Lower leg skin (tissue), 4 donors: ENCODE measurements at regions not wholly inside any gene's neighbourhood (a gene's known extent, or its start where the extent isn't known, plus 50 kb on each side); places are given as distances from the start of the nearest gene placed in this dataset.
"Not testable (repeated sequence)": the region's sequence is repeated elsewhere in the genome, so short reads cannot be mapped to it uniquely, and the experiment has no call there.

Source experiments
- DNase-seq, 2 donors: peaks; one replicate each; pipeline ENCODE4 v3.0.0-alpha.2; 2019; ENCODE audit warnings: low spot score in 2 of 2
- H3K4me3 ChIP-seq: fragments of 200-600 bp; sonication (generic); 2 replicates; pipeline ENCODE4 v1.5.1; 2017; ENCODE audit warnings: mild to moderate bottlenecking, low read depth; ENCODE audit not compliant: poor library complexity, severe bottlenecking
- POLR2A ChIP-seq, 2 donors: fragments of 450-650 bp; IDR thresholded peaks; one replicate each; pipeline ENCODE4 v1.6.1; 2016 to 2017; ENCODE audit warnings: antibody characterized with exemption in 2 of 2, mild to moderate bottlenecking in 1 of 2, moderate library complexity in 1 of 2
- WGBS, 2 donors: methylation state at CpG; one replicate each; pipeline ENCODE4 v1.1.5; 2018; 5-methylcytosine and 5-hydroxymethylcytosine counted together
- intact Hi-C: fragments of 100-400 bp; cut with DNase I; formaldehyde crosslinking; loops from one replicate; pipeline ENCODE4 v1.15.0; 2023; ENCODE audit warnings: low total_unique reads
- TF ChIP-seq, protein P1 (sequence below), 3 donors: fragments of 450-650 bp; IDR thresholded peaks; one replicate each; pipeline ENCODE4 v1.5.1; 2016; ENCODE audit warnings: antibody characterized with exemption in 3 of 3, mild to moderate bottlenecking in 3 of 3, moderate library complexity in 2 of 3

DNA sequence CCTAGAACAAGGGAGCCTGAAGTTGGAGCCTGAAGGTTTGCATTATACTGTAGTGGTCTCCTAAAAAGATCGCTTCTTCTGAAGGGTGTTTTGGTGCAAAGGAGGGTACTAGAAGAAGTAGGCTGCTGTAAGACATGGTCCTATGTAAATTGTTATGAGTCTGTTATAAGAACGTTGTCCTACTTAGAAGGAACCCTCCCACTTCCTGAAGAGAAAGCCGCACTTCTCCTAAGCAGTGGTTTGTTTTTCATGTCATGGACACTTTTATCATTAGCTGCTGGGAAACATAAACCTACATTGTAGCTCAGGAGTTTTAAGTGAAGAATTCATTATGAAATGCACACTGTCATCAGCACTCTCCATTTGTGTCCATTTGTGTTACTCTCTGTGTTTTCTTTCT lies 129.1 kb upstream of the ITGB1 start:
- H3K4me3 ChIP-seq = no peak overlapping the region
- DNase-seq = no peak
- TF ChIP-seq, protein P1, sequence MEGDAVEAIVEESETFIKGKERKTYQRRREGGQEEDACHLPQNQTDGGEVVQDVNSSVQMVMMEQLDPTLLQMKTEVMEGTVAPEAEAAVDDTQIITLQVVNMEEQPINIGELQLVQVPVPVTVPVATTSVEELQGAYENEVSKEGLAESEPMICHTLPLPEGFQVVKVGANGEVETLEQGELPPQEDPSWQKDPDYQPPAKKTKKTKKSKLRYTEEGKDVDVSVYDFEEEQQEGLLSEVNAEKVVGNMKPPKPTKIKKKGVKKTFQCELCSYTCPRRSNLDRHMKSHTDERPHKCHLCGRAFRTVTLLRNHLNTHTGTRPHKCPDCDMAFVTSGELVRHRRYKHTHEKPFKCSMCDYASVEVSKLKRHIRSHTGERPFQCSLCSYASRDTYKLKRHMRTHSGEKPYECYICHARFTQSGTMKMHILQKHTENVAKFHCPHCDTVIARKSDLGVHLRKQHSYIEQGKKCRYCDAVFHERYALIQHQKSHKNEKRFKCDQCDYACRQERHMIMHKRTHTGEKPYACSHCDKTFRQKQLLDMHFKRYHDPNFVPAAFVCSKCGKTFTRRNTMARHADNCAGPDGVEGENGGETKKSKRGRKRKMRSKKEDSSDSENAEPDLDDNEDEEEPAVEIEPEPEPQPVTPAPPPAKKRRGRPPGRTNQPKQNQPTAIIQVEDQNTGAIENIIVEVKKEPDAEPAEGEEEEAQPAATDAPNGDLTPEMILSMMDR (IDR thresholded peaks at IDR 0.05) = no peak
- no peak for TF ChIP-seq POLR2A (IDR thresholded peaks at IDR 0.05)
- intact Hi-C loops = no loop called here
- WGBS, 2 donors = 79 to 81% methylated on average over 3 of the region's 3 CpGs

DNA sequence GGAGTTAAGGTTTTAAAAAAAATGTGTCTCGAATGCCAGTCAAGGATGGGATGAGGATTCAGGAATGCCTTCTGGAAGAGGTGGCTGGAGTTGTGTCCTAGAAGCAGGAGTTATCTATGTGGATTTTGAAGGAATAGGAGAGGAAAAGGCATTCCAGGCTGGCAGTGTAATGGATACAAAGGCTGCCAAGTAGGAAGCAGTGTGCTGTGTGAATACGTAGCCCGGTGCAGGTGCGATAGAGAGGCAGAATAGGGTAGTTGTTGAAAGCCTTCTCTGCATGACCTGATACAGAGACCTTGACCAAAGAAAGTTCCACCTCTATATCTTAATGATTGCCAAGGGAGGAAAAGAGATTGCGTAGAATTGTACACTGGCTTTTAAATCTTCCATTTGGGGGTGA lies 128.1 kb upstream of the ITGB1 start:
- no peak for TF ChIP-seq POLR2A (IDR thresholded peaks at IDR 0.05)
- TF ChIP-seq, protein P1 (IDR thresholded peaks at IDR 0.05) = no peak
- intact Hi-C loops = no loop called here
- WGBS, 2 donors = 93 to 94% methylated on average over 5 of the region's 5 CpGs
- DNase-seq = no peak
- H3K4me3 ChIP-seq = no peak overlapping the region

DNA sequence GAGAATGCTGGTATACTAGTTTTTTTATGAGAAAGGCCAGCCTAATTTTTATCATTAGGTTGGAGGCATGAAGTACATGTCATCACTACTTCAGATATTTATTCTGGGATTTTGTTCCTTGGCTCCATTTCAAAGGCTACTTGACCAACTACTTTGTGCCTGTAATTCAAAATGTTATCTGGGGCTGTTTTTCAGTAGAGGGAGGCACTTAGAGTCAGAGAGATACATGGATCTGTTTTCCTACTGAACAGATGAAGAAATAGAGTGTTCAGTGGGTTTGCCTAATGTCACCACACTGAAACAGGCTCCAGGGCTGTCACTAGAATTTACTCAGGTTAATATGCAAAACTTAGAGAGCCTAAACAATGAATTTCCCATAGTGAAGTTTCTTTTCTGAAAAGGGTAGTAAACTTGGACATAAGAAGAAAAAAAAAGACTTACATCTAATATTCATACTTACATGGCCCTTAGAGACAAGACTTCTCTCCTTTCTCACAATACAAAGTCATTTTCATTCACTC lies 127.3 kb upstream of the ITGB1 start:
- no peak overlapping the region for H3K4me3 ChIP-seq
- TF ChIP-seq, protein P1 (IDR thresholded peaks at IDR 0.05) = no peak
- no peak for TF ChIP-seq POLR2A (IDR thresholded peaks at IDR 0.05)
- DNase-seq = no peak
- intact Hi-C loops = no loop called here

DNA sequence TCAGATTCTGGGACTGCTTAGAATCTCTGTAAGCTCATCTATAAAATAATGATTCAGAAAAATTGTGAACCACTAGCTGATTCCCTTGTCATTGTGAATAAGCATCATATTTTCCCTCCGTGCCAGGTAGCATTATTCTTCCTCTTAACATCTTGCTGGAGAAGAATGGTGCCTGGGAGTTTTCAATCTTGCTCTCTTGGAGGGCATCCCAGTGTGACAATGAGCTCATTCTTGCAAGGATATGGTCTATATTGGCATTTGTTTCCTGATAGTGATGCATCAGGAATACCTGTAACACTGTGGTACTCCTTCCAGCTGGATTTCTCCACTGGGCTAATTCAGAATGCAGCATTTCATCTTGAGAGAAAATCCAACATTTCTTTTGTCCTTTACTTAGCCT lies 126.4 kb upstream of the ITGB1 start:
- intact Hi-C loops = no loop called here
- TF ChIP-seq, protein P1 (IDR thresholded peaks at IDR 0.05) = no peak
- TF ChIP-seq POLR2A (IDR thresholded peaks at IDR 0.05) = no peak
- DNase-seq = no peak
- 83 to 94% methylated on average over 1 of the region's 1 CpG for WGBS, 2 donors
- no peak overlapping the region for H3K4me3 ChIP-seq

DNA sequence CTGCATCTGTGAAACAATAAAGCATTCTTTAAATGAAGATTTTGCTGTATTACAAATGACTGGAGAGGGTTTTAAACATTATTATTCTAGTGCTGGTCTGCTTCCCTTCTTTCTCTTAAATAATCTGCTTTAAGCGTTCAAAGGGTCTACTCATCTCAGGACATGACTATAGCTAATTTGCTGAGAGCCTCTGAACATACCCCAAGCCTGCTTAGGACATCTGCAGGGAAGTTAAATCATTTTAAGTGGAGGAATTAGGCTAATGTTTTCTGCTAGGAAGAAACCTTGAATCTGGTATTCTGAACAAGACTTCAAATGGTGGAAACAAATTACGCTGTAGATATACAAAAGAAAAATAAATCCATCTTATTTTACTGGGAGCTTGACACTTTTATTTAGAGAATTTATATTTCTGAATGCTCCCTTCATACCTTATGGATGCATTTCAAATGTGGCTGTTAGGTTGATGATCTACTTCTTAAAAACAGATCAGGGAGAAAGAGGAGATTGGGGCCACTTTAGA lies 124.4 kb upstream of the ITGB1 start:
- no peak for TF ChIP-seq POLR2A (IDR thresholded peaks at IDR 0.05)
- TF ChIP-seq, protein P1 (IDR thresholded peaks at IDR 0.05) = no peak
- WGBS, 2 donors = 94 to 98% methylated on average over 2 of the region's 2 CpGs
- intact Hi-C loops = no loop called here
- H3K4me3 ChIP-seq = no peak overlapping the region
- DNase-seq = no peak

DNA sequence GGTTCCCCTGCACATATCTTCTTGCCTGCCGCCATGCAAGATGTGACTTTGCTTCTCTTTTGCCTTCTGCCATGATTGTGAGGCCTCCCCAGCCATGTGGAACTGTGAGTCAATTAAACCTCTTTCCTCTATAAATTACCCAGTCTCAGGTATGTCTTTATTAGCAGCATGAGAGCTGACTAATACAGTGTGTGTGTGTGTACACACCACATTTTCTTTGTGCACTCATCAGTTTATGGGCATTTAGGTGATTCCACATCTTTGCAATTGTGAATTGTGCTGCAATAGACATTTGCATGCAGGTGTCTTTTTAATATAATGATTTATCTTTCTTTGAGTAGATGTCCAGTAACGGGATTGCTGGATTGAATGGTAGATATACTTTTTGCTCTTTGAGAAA lies 122.4 kb upstream of the ITGB1 start:
- WGBS, 2 donors = 88 to 95% methylated on average over 2 of the region's 2 CpGs
- H3K4me3 ChIP-seq, intact Hi-C loops, DNase-seq: not testable (repeated sequence)
